HEK293T (cell line): ENCODE measurements at regions not wholly inside any gene's neighbourhood (a gene's known extent, or its start where the extent isn't known, plus 50 kb on each side); places are given as distances from the start of the nearest gene placed in this dataset.

Experiments used
- BHLHE40 ChIP-seq: fragments of 450-650 bp; IDR thresholded peaks from 2 replicates; pipeline ENCODE4 v1.6.1; 2016; ENCODE audit warnings: mild to moderate bottlenecking, moderate library complexity, borderline replicate concordance
- ELF4 ChIP-seq: fragments of 450-650 bp; IDR thresholded peaks from 2 replicates; pipeline ENCODE4 v1.6.1; 2017; ENCODE audit warnings: antibody characterized with exemption
- FOXA1 ChIP-seq: fragments of 450-650 bp; IDR thresholded peaks from 2 replicates; pipeline ENCODE4 v1.6.1; 2016; ENCODE audit warnings: mild to moderate bottlenecking
- FOXM1 ChIP-seq: fragments of 450-650 bp; IDR thresholded peaks from 2 replicates; pipeline ENCODE4 v1.6.1; 2017; ENCODE audit warnings: mild to moderate bottlenecking, borderline replicate concordance

DNA sequence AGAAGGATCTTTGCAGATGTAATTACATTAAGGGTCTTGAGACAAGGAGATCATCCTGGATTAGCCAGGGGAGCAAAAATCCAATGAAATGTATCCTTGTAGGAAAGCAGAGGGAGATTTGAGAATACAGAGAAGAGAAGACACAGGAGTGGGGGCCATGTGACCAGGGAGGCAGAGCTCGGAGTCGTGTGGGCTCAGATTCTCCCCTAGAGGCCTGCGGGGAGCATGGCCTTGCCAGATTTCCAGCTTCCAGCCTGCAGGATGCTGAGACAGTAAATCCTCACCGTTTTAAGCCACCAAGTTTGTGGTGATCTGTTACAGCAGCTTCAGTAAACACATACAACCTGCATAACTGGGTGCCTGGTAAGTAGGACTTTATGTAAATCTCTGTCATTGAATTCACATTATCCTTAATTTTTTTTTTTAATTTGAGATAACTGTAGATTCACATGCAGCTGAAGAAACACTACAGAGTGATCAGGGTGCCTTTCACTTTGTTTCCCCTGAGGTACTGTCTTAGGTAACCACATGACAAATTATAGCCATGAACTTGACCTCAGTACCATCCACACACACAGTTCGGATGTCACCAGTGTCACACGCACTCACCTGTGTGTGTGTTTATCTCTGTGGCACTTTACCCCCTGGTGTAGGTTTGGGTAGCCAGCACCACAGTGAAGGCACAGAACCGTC lies 138.4 kb upstream of the HDAC4 start:
- no peak for TF ChIP-seq FOXA1
- no peak for TF ChIP-seq BHLHE40
- TF ChIP-seq FOXM1: no peak
- no peak for TF ChIP-seq ELF4
